GM12878 (cell line): ENCODE measurements at regions not wholly inside any gene's neighbourhood (a gene's known extent, or its start where the extent isn't known, plus 50 kb on each side); places are given as distances from the start of the nearest gene placed in this dataset. TPM values are rescaled to one million over a fixed set of nuclear protein-coding genes. Genes with fewer than 3 reads are reported as not detected.

Experiments used
- microRNA counts: library from miRNA; unstranded; fragments of <30 nt; microRNA quantifications from one replicate; lab custom pipeline; 2016
- microRNA-seq: library from miRNA; unstranded; fragments of <30 nt; microRNA quantifications from one replicate; pipeline ENCODE4, GENCODE V29; 2018
- small RNA-seq: library from RNA; depleted of rRNA; stranded (forward); fragments of <200 nt; gene quantifications from one replicate; pipeline ENCODE3, GENCODE V24; 2014

MicroRNA genes in the stretch of these regions (microRNA counts, 767-probe panel; counts per million panel counts)
- microRNA hsa-miR-147a (lab: Ali Mortazavi, UCI), result 977 counts per million, percentile 26 among the panel's probes with 10 or more counts

Small RNAs in the stretch of these regions (microRNA-seq; reads per million reads assigned to microRNA genes)
- gene MIR147A, result not detected

Small RNAs in the stretch of these regions (small RNA-seq; reads per million reads assigned to genes)
- gene MIR147A, result not detected
